GM23338 (cell line): ENCODE measurements at regions not wholly inside any gene's neighbourhood (a gene's known extent, or its start where the extent isn't known, plus 50 kb on each side); places are given as distances from the start of the nearest gene placed in this dataset.

Experiments used
- ATAC-seq: fragments of 200-7000 bp; cut with Tn5 transposase; 3 replicates; pipeline ENCODE4 v1.9.1; 2020
- DNase-seq: peaks from one replicate; pipeline ENCODE4 v3.0.0-alpha.2; 2015; ENCODE audit warnings: low spot score
- H2AFZ ChIP-seq: fragments of 200-600 bp; sonication (generic); 2 replicates; pipeline ENCODE4 v1.8.0; 2016; ENCODE audit warnings: antibody characterized with exemption, mild to moderate bottlenecking, moderate library complexity
- H3F3A ChIP-seq: fragments of 200-600 bp; sonication (generic); replicated peaks from 2 replicates; pipeline ENCODE4 v1.8.0; 2017; ENCODE audit warnings: antibody characterized with exemption, mixed run types, low read depth
- H3K27ac ChIP-seq: fragments of 200-600 bp; sonication (generic); 2 replicates; pipeline ENCODE4 v1.6.1; 2016; ENCODE audit warnings: low read depth
- H3K27me3 ChIP-seq: fragments of 200-600 bp; sonication (generic); 2 replicates; pipeline ENCODE4 v1.8.0; 2016; ENCODE audit warnings: mild to moderate bottlenecking, mixed run types, moderate library complexity; ENCODE audit not compliant: insufficient read depth
- H3K36me3 ChIP-seq: fragments of 200-600 bp; sonication (generic); 2 replicates; pipeline ENCODE4 v1.8.0; 2016; ENCODE audit warnings: mild to moderate bottlenecking; ENCODE audit not compliant: insufficient read depth
- H3K4me1 ChIP-seq: fragments of 200-600 bp; sonication (generic); 2 replicates; pipeline ENCODE4 v1.8.0; 2016; ENCODE audit warnings: mild to moderate bottlenecking, moderate library complexity; ENCODE audit not compliant: insufficient read depth
- H3K4me2 ChIP-seq: fragments of 200-600 bp; sonication (generic); 2 replicates; pipeline ENCODE4 v1.7.1; 2017; ENCODE audit warnings: mixed run types
- H3K4me3 ChIP-seq: fragments of 200-600 bp; sonication (generic); 2 replicates; pipeline ENCODE4 v1.6.1; 2016; ENCODE audit warnings: mixed run types
- H3K79me2 ChIP-seq: fragments of 200-600 bp; sonication (generic); replicated peaks from 2 replicates; pipeline ENCODE4 v1.8.0; 2017; ENCODE audit warnings: mild to moderate bottlenecking; ENCODE audit not compliant: insufficient read depth
- H3K9me2 ChIP-seq: fragments of 200-600 bp; sonication (generic); 2 replicates; pipeline ENCODE4 v1.8.0; 2017; ENCODE audit not compliant: insufficient read depth
- H4K20me1 ChIP-seq: fragments of 200-600 bp; sonication (generic); replicated peaks from 2 replicates; pipeline ENCODE4 v1.8.0; 2017; ENCODE audit warnings: mild to moderate bottlenecking; ENCODE audit not compliant: insufficient read depth
- H3K27ac Mint-ChIP-seq: 2 replicates; pipeline ENCODE4 v1.8.0; 2020; ENCODE audit warnings: inconsistent platforms, mild to moderate bottlenecking, moderate library complexity, mixed read lengths
- H3K27me3 Mint-ChIP-seq: 3 replicates; pipeline ENCODE4 v1.8.0; 2022; ENCODE audit warnings: low read depth, mild to moderate bottlenecking, moderate library complexity, mixed read lengths, inconsistent platforms; ENCODE audit not compliant: insufficient read depth, poor library complexity
- H3K36me3 Mint-ChIP-seq: 3 replicates; pipeline ENCODE4 v1.8.0; 2021; ENCODE audit warnings: low read depth, mild to moderate bottlenecking, inconsistent platforms, moderate library complexity, mixed read lengths
- H3K4me1 Mint-ChIP-seq: 3 replicates; pipeline ENCODE4 v1.8.0; 2020; ENCODE audit warnings: mild to moderate bottlenecking, inconsistent platforms, mixed read lengths
- H3K4me3 Mint-ChIP-seq: 3 replicates; pipeline ENCODE4 v1.8.0; 2021; ENCODE audit warnings: moderate library complexity, mild to moderate bottlenecking, inconsistent platforms, mixed read lengths
- H3K9me3 Mint-ChIP-seq: 3 replicates; pipeline ENCODE4 v1.8.0; 2020; ENCODE audit warnings: moderate library complexity, mild to moderate bottlenecking, inconsistent platforms, mixed read lengths
- CREB1 ChIP-seq: fragments of 250-450 bp; sonication (Bioruptor Pico); IDR thresholded peaks from 2 replicates; pipeline ENCODE4 v1.5.0; 2020; ENCODE audit warnings: low read depth, mild to moderate bottlenecking, moderate library complexity
- CTCF ChIP-seq, 2 experiments: fragments of 200-600 bp in 1 of 2; sonication (generic) in 1 of 2; conservative IDR thresholded peaks; 2 replicates each; pipeline versions ENCODE4 v1.5.1 to v1.6.1; 2016 to 2017; ENCODE audit warnings: antibody characterized with exemption in 2 of 2, low read depth in 2 of 2, mild to moderate bottlenecking in 2 of 2, moderate library complexity in 1 of 2
- EZH2 ChIP-seq: fragments of 200-600 bp; sonication (generic); IDR thresholded peaks from one replicate; pipeline ENCODE4 v1.8.0; 2017; ENCODE audit warnings: antibody characterized with exemption, mild to moderate bottlenecking, low read depth; ENCODE audit not compliant: unreplicated experiment
- EZH2phosphoT487 ChIP-seq: fragments of 200-600 bp; sonication (generic); IDR thresholded peaks from one replicate; pipeline ENCODE4 v1.8.1; 2018; ENCODE audit warnings: antibody characterized with exemption; ENCODE audit not compliant: unreplicated experiment
- JUNB ChIP-seq: IDR thresholded peaks from one replicate; pipeline ENCODE4 v1.6.1; 2016; ENCODE audit warnings: antibody characterized with exemption; ENCODE audit not compliant: unreplicated experiment
- NANOG ChIP-seq: IDR thresholded peaks from 2 replicates; pipeline ENCODE4 v1.6.1; 2016; ENCODE audit warnings: antibody characterized with exemption, borderline replicate concordance
- STAT1 ChIP-seq: IDR thresholded peaks from one replicate; pipeline ENCODE4 v1.6.1; 2016; ENCODE audit warnings: antibody characterized with exemption; ENCODE audit not compliant: unreplicated experiment
- ZNF114 ChIP-seq: fragments of 250-450 bp; sonication (Bioruptor Pico); IDR thresholded peaks from 2 replicates; pipeline ENCODE4 v1.5.0; 2020; ENCODE audit warnings: mild to moderate bottlenecking, moderate library complexity
- ZNF331 ChIP-seq: fragments of 250-450 bp; sonication (Bioruptor Pico); IDR thresholded peaks from 2 replicates; pipeline ENCODE4 v1.5.0; 2020; ENCODE audit warnings: low read depth, mild to moderate bottlenecking, moderate library complexity
- ZNF462 ChIP-seq: fragments of 250-450 bp; sonication (Bioruptor Pico); IDR thresholded peaks from 2 replicates; pipeline ENCODE4 v1.5.0; 2020; ENCODE audit warnings: mild to moderate bottlenecking, moderate library complexity
- TF ChIP-seq, protein P1 (sequence below): IDR thresholded peaks from 2 replicates; pipeline ENCODE4 v1.6.1; 2016; ENCODE audit warnings: antibody characterized with exemption

- Histone ChIP-seq H3K79me2 (no peaks in the 10 kb centered on the region), H3K4me1 (peaks cover 7% of the 10 kb centered on the region; the same call in 1 of the 2 replicates), H2AFZ (no peak overlapping the region), H3K27me3 (no peaks in the 10 kb centered on the region), H4K20me1 (no peaks in the 10 kb centered on the region), H3F3A (no peaks in the 10 kb centered on the region), H3K4me3 (no peak overlapping the region), H3K27ac (no peak overlapping the region), H3K9me2 (0 out of 2 replicates have a peak, but pooled peaks cover 2% of the 10 kb centered on the region), H3K36me3 (no peaks in the 10 kb centered on the region), H3K4me2 (0 out of 2 replicates have a peak overlapping the region, but pooled peaks have one; percentile 37)
- ATAC-seq (peak; percentile 44), DNase-seq (peak; percentile 33)
- Mint-ChIP-seq H3K27ac (peak overlapping the region; percentile 10; the same call in 1 of the 2 replicates), H3K27me3 (no peaks in the 10 kb centered on the region), H3K36me3 (no peaks in the 10 kb centered on the region), H3K4me1 (peaks cover 15% of the 10 kb centered on the region), H3K4me3 (no peak overlapping the region), H3K9me3 (no peaks in the 10 kb centered on the region)
- TF ChIP-seq ZNF331 (CRISPR knock-in tag) (no peak), EZH2phosphoT487 (no peak), NANOG (no peak), EZH2 (no peak), CREB1 (CRISPR knock-in tag) (no peak), CTCF (conservative IDR thresholded peaks at IDR 0.05; ENCODE audit: low read depth in 2 of 2) (no peak), ZNF114 (CRISPR knock-in tag) (no peak), STAT1 (no peak)
- TF ChIP-seq, protein P1, sequence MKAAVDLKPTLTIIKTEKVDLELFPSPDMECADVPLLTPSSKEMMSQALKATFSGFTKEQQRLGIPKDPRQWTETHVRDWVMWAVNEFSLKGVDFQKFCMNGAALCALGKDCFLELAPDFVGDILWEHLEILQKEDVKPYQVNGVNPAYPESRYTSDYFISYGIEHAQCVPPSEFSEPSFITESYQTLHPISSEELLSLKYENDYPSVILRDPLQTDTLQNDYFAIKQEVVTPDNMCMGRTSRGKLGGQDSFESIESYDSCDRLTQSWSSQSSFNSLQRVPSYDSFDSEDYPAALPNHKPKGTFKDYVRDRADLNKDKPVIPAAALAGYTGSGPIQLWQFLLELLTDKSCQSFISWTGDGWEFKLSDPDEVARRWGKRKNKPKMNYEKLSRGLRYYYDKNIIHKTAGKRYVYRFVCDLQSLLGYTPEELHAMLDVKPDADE, result no peak
These were observed 81.5 kb upstream of the RMDN2 start for GRCh38 chr2:37843556-37843955.

GRCh38 chr2:37846207-37846606 lies 78.9 kb upstream of the RMDN2 start:
- no peaks in the 10 kb centered on the region for H4K20me1 ChIP-seq
- no peaks in the 10 kb centered on the region for H3K79me2 ChIP-seq
- H3K27me3 ChIP-seq, result no peaks in the 10 kb centered on the region
- Mint-ChIP-seq H3K9me3 (no peaks in the 10 kb centered on the region), H3K4me3 (no peak overlapping the region), H3K27me3 (no peaks in the 10 kb centered on the region), H3K4me1 (peaks cover 15% of the 10 kb centered on the region), H3K36me3 (no peaks in the 10 kb centered on the region), H3K27ac (no peak overlapping the region)
- H2AFZ ChIP-seq, result no peak overlapping the region
- no peak for ATAC-seq
- peaks cover 7% of the 10 kb centered on the region; the same call in 1 of the 2 replicates for H3K4me1 ChIP-seq
- H3F3A ChIP-seq, result no peaks in the 10 kb centered on the region
- no peak for DNase-seq
- H3K4me2 ChIP-seq, result no peak overlapping the region
- H3K27ac ChIP-seq, result no peak overlapping the region
- H3K4me3 ChIP-seq, result no peak overlapping the region
- 0 out of 2 replicates have a peak, but pooled peaks cover 2% of the 10 kb centered on the region for H3K9me2 ChIP-seq
- no peaks in the 10 kb centered on the region for H3K36me3 ChIP-seq
- TF ChIP-seq CTCF (conservative IDR thresholded peaks at IDR 0.05; ENCODE audit: low read depth in 2 of 2), result no peak
- no peak for TF ChIP-seq ZNF462 (CRISPR knock-in tag)
- TF ChIP-seq ZNF331 (CRISPR knock-in tag), result no peak
- no peak for TF ChIP-seq EZH2
- TF ChIP-seq JUNB, result no peak
